ENCODE measurements at regions not wholly inside any gene's neighbourhood (a gene's known extent, or its start where the extent isn't known, plus 50 kb on each side); places are given as distances from the start of the nearest gene placed in this dataset.

GRCh38 chr2:240205772-240206171 is 65.3 kb upstream of the OTOS start:
- H3K4me2 ChIP-seq = no peak overlapping the region
- no peak overlapping the region for H3K4me3 ChIP-seq (ENCODE audit: low read depth in 2 of 2, low read length in 1 of 2)
- H3K27ac ChIP-seq (ENCODE audit: low read depth in 2 of 2, low read length in 1 of 2) = no peak overlapping the region
- no peaks in the 10 kb centered on the region for H3K9me3 ChIP-seq
- no peak overlapping the region for H2AFZ ChIP-seq (ENCODE audit: low read depth)
- no peaks in the 10 kb centered on the region for H3F3A ChIP-seq (replicated peaks; ENCODE audit: insufficient read depth)
- ChIA-PET POLR2A (interaction anchor here (0.6 kb wide), 1 partner anchor 147 kb away, joined by 4 read pairs; no protein-coding TSS in a partner anchor), CTCF (interaction anchor here (0.6 to 1.2 kb wide), 2 partner anchors 9 to 27 kb away, joined by 3 read pairs; no protein-coding TSS in a partner anchor)
- no peak overlapping the region for H3K9ac ChIP-seq
- 8% methylated on average over 2 of the region's 2 CpGs for WGBS (ENCODE audit: low lambda C conversion rate)
- TF ChIP-seq JUND (IDR thresholded peaks at IDR 0.05) (no peak), NRF1 (IDR thresholded peaks at IDR 0.05; ENCODE audit: low read depth, low read length) (no peak), FOSL2 (IDR thresholded peaks at IDR 0.05; ENCODE audit: borderline replicate concordance, low read depth) (no peak), TCF12 (IDR thresholded peaks at IDR 0.05) (no peak), SIN3A (IDR thresholded peaks at IDR 0.05; ENCODE audit: borderline replicate concordance, low read depth, low read length) (no peak), PBX3 (IDR thresholded peaks at IDR 0.05) (no peak), EZH2phosphoT487 (IDR thresholded peaks at IDR 0.05; ENCODE audit: borderline replicate concordance, low read depth) (no peak), FOXM1 (IDR thresholded peaks at IDR 0.05; ENCODE audit: low read depth) (no peak), ELF1 (IDR thresholded peaks at IDR 0.05) (no peak), NFIC (IDR thresholded peaks at IDR 0.05; ENCODE audit: borderline replicate concordance) (no peak)
- TF ChIP-seq, protein P1, sequence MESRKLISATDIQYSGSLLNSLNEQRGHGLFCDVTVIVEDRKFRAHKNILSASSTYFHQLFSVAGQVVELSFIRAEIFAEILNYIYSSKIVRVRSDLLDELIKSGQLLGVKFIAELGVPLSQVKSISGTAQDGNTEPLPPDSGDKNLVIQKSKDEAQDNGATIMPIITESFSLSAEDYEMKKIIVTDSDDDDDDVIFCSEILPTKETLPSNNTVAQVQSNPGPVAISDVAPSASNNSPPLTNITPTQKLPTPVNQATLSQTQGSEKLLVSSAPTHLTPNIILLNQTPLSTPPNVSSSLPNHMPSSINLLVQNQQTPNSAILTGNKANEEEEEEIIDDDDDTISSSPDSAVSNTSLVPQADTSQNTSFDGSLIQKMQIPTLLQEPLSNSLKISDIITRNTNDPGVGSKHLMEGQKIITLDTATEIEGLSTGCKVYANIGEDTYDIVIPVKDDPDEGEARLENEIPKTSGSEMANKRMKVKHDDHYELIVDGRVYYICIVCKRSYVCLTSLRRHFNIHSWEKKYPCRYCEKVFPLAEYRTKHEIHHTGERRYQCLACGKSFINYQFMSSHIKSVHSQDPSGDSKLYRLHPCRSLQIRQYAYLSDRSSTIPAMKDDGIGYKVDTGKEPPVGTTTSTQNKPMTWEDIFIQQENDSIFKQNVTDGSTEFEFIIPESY (IDR thresholded peaks at IDR 0.05; ENCODE audit: borderline replicate concordance, low read depth) = no peak
- H3K27me3 ChIP-seq (ENCODE audit: insufficient read depth) = no peaks in the 10 kb centered on the region
- H3K36me3 ChIP-seq (replicated peaks in 1 of 2; ENCODE audit: control insufficient read depth in 1 of 2, insufficient read depth in 2 of 2, low read length in 1 of 2) = no peaks in the 10 kb centered on the region
- no peaks in the 10 kb centered on the region for H4K20me1 ChIP-seq (ENCODE audit: insufficient read depth)
- H3K4me1 ChIP-seq (ENCODE audit: control insufficient read depth in 1 of 2, insufficient read depth in 2 of 2, low read depth in 1 of 2, low read length in 1 of 2) = no peaks in the 10 kb centered on the region; a peak in 1 of 4 replicates
- no peaks in the 10 kb centered on the region for H3K9me2 ChIP-seq
- no peaks in the 10 kb centered on the region for H3K79me2 ChIP-seq (ENCODE audit: insufficient read depth)
- DNase-seq = no peak

GRCh38 chr2:240206630-240207029 is 66.2 kb upstream of the OTOS start:
- TF ChIP-seq ELF1 (IDR thresholded peaks at IDR 0.05) (no peak), CHD2 (IDR thresholded peaks at IDR 0.05; ENCODE audit: low read length, partially characterized antibody) (no peak), RXRA (IDR thresholded peaks at IDR 0.05; ENCODE audit: borderline replicate concordance, low read depth) (no peak), RFX5 (IDR thresholded peaks at IDR 0.05; ENCODE audit: low read length) (no peak), TEAD4 (IDR thresholded peaks at IDR 0.05; ENCODE audit: borderline replicate concordance, insufficient read depth) (no peak), EP300 (IDR thresholded peaks at IDR 0.05; ENCODE audit: borderline replicate concordance in 1 of 2, low read depth in 1 of 2, low read length in 1 of 2) (no peak), USF2 (IDR thresholded peaks at IDR 0.05; ENCODE audit: borderline replicate concordance, low read depth, low read length) (no peak), TAF1 (IDR thresholded peaks at IDR 0.05; ENCODE audit: borderline replicate concordance, low read depth, low read length) (no peak), RCOR1 (IDR thresholded peaks at IDR 0.05; ENCODE audit: low read length) (no peak)
- TF ChIP-seq, protein P2, sequence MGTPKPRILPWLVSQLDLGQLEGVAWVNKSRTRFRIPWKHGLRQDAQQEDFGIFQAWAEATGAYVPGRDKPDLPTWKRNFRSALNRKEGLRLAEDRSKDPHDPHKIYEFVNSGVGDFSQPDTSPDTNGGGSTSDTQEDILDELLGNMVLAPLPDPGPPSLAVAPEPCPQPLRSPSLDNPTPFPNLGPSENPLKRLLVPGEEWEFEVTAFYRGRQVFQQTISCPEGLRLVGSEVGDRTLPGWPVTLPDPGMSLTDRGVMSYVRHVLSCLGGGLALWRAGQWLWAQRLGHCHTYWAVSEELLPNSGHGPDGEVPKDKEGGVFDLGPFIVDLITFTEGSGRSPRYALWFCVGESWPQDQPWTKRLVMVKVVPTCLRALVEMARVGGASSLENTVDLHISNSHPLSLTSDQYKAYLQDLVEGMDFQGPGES (IDR thresholded peaks at IDR 0.05; ENCODE audit: low read depth, low read length) = no peak
- TF ChIP-seq, protein P1 (IDR thresholded peaks at IDR 0.05; ENCODE audit: borderline replicate concordance, low read depth) = no peak
- no peak for DNase-seq
- H3F3A ChIP-seq (replicated peaks; ENCODE audit: insufficient read depth) = no peaks in the 10 kb centered on the region
- no peaks in the 10 kb centered on the region for H3K79me2 ChIP-seq (ENCODE audit: insufficient read depth)
- CTCF ChIA-PET = interaction anchor here (1.2 kb wide), 1 partner anchor 26 kb away, joined by 3 read pairs; no protein-coding TSS in a partner anchor
- H3K27ac ChIP-seq (ENCODE audit: low read depth in 2 of 2, low read length in 1 of 2) = no peak overlapping the region
- 76% methylated on average over 4 of the region's 4 CpGs for WGBS (ENCODE audit: low lambda C conversion rate)
- no peak overlapping the region for H2AFZ ChIP-seq (ENCODE audit: low read depth)
- no peak overlapping the region for H3K4me3 ChIP-seq (ENCODE audit: low read depth in 2 of 2, low read length in 1 of 2)
- no peak overlapping the region for H3K4me2 ChIP-seq
- no peaks in the 10 kb centered on the region for H4K20me1 ChIP-seq (ENCODE audit: insufficient read depth)
- H3K9ac ChIP-seq = no peak overlapping the region
- POLR2A ChIA-PET = no interaction called here
- no peaks in the 10 kb centered on the region for H3K9me2 ChIP-seq
- H3K4me1 ChIP-seq (ENCODE audit: control insufficient read depth in 1 of 2, insufficient read depth in 2 of 2, low read depth in 1 of 2, low read length in 1 of 2) = no peaks in the 10 kb centered on the region; a peak in 1 of 4 replicates
- no peaks in the 10 kb centered on the region for H3K9me3 ChIP-seq
- H3K27me3 ChIP-seq (ENCODE audit: insufficient read depth) = no peaks in the 10 kb centered on the region
- no peaks in the 10 kb centered on the region for H3K36me3 ChIP-seq (replicated peaks in 1 of 2; ENCODE audit: control insufficient read depth in 1 of 2, insufficient read depth in 2 of 2, low read length in 1 of 2)

Data from SK-N-SH (cell line).